NCI-H748 treated with DMSO at 0.1 percent for 48 hours (cell line): ENCODE measurements at regions not wholly inside any gene's neighbourhood (a gene's known extent, or its start where the extent isn't known, plus 50 kb on each side); places are given as distances from the start of the nearest gene placed in this dataset.

ENCODE experiments used
- DNase-seq: peaks from one replicate; lab custom pipeline; 2025; lab: John Stamatoyannopoulos, UW

DNA sequence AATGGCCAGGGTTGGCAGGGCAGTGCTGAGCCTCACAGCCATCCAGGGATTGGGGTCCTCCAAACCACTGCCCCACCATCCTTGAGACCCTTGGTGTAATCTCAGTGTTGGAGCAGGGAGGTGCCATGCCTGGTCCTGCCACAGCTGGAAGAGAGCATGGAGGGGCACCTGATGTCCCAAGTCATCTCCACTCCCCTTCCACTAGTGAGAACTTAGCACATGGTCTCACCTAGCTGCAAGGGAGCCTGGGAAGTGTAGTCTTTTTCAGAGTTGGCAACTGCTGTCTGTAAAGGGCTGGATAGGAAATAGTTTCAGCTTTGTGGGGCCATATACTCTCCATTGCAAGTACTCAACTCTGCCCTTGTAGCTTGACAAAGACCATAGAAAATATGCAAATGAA is 238.7 kb downstream of the RPS24 start:
- DNase-seq, result no peak

DNA sequence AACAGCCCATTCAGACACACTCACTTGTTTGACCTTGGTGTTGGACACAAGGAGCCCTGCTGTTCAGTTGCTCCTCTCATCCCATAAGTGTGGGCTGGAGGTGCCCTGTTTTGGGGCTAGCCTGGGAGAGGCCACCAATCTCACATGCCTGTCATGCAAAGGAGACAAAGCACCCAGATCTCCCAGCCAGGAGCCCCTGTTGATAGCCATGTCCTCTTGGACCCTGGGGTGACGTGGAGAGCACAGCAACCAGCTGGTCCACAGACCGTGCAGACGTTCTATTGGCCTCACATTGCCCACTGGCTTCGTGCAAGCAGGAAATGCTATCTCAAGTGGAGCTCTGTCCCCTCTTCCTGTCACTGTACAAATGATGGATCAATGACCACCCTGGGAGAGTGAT is 240.8 kb downstream of the RPS24 start:
- DNase-seq, result no peak

GRCh38 chr10:78276139-78276538 is 242.5 kb downstream of the RPS24 start:
- DNase-seq, result no peak

- no peak for DNase-seq
Measured at GRCh38 chr10:78277314-78278057, 243.8 kb downstream of the RPS24 start.

DNA sequence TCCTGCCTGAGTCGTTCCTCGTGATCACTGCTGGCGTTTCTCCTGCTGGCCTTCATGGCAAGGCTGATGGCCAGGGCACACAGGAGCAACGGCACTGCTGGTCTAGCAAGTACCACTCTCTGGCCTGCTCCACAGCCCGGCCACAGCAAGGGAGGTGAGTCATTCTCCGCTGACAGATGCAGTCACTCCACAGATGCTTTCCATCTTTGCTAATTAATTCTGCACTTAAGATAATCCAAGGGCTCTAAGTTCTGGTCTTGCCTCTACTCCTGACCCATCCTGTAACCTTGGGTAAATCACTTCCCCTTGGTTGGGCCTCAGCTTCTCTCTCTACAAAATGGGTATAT is 244.4 kb downstream of the RPS24 start:
- DNase-seq, result no peak

- no peak for DNase-seq
Measured at GRCh38 chr10:78279756-78280155, 246.1 kb downstream of the RPS24 start.

- no peak for DNase-seq
Measured at GRCh38 chr10:78280604-78281003, 246.9 kb downstream of the RPS24 start.

DNA sequence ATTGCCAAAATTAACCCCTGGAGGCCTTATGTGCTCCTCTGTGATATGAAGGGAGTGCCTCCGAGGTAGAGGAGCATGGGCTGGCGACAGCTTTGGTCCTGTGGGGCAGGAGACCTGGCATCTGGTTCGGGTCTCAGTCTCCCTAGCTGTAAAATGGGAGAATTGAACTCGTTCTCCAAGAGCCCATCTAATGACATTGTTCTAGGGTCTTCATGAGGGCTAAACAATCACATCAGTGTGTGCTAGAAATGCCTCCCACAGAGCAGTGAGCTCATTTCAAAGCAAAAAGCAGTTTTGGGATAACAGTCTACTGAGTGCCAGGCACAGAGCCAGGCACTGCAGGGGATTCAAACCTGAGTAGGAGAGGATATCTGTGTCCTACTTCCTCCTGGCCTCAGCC is 248.0 kb downstream of the RPS24 start:
- no peak for DNase-seq

GRCh38 chr10:78283069-78283682 is 249.5 kb downstream of the RPS24 start:
- DNase-seq, result no peak

DNA sequence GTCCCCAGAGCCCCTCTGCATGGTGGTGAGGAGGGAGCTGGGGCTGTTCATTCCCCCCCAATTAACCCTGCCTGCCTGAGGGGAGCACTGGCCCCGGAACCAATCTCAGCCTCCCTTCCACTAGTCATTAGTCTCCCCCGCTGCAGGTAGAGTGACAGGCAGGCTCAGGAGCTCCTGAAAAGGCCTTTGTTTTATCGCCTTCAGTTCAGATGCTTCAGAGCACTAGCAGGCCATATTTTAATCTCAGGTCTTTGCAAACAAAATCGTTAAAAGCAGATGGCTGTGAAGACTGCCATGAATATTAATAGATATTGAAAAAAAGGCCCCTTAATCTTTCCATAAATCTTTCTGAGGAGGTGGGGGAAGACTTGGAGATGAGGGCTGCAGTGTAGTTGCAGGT is 250.7 kb downstream of the RPS24 start:
- no peak for DNase-seq

DNA sequence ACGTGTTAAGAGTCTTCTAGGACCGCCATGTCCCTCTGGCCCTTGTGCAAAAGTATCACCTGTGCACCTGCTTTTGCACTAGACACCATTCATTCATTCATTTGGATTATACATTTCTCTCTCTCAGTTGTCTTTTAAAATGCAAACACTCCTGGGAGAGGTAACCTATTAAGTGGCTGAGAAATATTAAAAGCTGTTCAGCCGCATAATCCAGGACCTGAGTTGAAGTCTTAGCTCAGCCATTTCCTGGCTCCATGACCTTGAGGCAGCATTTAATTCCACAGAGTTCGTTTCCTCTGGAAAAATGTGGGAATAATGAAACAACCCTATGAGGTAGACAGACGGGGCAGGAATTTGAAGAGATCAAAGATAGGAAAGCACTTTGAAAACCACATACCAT is 251.6 kb downstream of the RPS24 start:
- DNase-seq, result no peak

- DNase-seq, result no peak
Measured at GRCh38 chr10:78286186-78286585, 252.5 kb downstream of the RPS24 start.

DNA sequence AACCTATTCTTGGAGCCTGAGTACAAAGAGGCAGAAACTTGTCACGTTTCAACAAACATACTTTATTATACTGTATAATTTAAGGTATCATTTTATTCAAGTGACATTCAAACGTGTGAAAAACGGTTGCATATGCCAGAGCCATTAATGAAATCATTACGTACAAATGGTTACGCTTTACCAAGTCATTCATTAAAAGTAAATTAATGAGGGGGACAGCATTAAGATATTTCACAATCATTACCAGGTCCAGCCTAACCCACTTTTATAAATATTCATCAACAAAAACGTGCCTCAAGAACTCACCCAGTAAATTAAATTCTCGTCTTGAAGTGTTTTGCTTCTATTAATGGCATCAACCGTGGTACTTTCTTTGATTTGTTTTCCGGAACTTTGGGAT is 253.0 kb downstream of the RPS24 start:
- DNase-seq, result no peak

GRCh38 chr10:78287618-78288017 is 254.0 kb downstream of the RPS24 start:
- DNase-seq, result no peak

DNA sequence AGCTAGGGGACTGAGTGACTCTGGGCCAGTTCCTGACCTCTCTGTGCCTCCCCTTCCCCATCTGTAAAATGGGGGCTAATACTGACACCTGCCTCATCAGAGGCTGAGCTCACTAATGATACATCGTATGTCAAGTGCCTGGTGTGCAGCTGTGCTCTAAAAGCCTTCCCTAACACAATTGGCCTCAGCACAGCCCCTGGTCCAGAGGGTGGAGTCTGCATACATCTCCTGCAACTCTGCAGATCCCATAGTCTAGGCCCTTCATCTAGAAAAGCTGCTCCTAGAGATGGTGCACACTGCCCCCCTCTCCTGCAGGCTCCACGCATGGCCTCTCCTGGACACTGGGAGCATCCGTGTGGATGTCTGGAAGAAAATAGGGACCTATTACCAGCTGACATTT is 255.0 kb downstream of the RPS24 start:
- no peak for DNase-seq

GRCh38 chr10:78290131-78290750 is 256.6 kb downstream of the RPS24 start:
- DNase-seq, result no peak

GRCh38 chr10:78291722-78292121 is 258.1 kb downstream of the RPS24 start:
- DNase-seq, result no peak

- DNase-seq, result no peak
Measured at GRCh38 chr10:78292250-78292981, 258.8 kb downstream of the RPS24 start.

DNA sequence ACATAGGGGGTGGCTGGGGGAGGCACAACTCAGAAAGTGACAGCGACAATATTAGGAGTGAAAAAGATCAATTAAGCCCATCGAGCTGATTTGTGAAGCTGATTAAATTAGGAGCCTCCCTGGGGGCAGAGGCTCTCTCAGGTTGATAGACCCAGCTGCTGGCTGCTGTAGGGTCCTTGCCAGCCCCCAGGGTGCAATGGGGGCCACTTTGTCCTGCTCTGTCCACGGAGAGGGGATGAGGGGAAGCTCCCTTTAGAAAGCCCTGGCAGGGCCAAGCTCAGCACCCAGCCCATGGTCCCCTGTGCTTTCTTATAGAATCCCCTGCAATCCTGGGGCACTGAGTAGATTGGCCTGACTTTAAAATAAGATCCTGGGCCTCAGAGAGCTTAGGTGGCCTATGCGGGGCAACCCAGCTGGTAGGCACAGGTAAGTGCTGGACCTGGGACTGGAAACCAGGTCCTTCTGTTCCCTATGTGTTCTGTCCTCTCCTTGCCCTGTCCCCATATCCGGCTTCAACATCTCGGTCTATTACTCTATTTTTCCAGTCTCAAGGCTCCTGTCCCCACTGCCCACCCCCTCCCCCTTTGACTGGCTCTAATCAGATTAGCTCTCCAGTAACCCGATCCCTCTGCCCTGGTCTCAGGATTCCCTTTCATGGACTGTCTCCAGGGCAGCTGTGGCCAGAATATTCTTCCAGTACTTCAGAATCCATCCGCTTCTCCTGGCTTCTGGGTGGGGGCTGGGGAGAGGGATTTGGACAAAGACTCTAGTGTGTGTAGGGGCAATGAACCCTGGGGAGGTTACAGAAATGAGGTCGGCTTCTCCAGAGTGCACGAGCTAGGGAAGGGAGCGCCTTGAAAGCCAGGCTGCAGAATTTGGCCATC is 259.6 kb downstream of the RPS24 start:
- DNase-seq, result no peak

DNA sequence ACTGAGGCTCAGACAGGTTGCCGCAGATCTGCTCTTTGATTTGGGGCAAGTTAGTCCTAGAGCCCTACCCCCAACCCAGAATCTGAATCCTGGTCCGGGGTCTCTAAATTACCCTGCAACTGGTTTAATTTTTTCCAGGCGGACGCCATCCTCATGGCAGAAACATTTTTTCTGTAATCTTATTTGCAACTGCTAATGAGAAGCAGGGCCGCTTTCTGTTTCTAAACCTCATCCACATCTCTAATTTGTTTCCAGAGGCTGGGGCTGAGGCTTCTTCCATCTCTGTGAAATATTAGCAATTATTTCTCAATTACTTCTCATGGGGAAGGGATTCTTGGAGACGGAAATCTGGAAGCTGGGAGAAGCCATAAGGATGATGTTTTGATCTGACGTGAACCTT is 261.6 kb downstream of the RPS24 start:
- no peak for DNase-seq

- no peak for DNase-seq
Measured at GRCh38 chr10:78296785-78297184, 263.1 kb downstream of the RPS24 start.

DNA sequence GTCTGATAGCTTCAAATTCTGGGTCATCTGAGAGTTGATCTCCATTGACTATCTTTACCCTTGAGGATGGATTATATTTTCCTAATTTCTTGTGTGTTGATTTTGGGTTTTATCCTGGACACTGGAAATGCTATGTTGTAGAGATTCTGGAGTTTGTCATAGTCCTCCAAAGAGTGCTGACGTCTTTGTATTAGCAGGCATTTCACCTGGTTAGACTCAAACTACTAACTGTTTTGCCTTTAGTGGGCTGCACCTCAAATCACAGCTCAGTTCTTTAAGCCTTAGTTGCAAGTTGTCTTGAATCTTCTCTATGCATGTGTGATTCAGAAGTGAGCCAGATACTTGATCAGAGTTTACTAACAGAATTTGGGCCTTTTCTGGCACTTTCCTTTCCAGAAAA is 264.3 kb downstream of the RPS24 start:
- DNase-seq, result no peak
